ENCODE measurements at regions not wholly inside any gene's neighbourhood (a gene's known extent, or its start where the extent isn't known, plus 50 kb on each side); places are given as distances from the start of the nearest gene placed in this dataset.

DNA sequence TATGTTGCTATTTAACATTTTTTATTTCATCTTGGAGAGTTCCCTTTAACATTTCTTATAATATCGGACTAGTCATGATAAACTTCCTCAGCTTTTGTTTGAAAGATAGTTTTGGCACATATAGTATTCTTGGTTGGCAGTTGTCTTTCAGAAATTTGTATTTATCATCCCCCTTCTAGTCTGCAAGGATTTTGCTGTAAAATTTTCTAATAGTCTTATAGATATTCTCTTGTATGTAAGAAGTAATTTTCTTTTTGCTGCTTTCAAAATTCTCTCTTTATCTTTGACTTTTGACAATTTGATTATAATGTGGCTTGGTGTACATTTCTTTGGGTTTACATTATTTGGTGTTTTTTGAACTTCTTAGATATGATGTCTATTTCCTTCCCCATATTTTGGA, 116.0 kb upstream of the AVPR1A start (continued):
- TF ChIP-seq, protein P1, sequence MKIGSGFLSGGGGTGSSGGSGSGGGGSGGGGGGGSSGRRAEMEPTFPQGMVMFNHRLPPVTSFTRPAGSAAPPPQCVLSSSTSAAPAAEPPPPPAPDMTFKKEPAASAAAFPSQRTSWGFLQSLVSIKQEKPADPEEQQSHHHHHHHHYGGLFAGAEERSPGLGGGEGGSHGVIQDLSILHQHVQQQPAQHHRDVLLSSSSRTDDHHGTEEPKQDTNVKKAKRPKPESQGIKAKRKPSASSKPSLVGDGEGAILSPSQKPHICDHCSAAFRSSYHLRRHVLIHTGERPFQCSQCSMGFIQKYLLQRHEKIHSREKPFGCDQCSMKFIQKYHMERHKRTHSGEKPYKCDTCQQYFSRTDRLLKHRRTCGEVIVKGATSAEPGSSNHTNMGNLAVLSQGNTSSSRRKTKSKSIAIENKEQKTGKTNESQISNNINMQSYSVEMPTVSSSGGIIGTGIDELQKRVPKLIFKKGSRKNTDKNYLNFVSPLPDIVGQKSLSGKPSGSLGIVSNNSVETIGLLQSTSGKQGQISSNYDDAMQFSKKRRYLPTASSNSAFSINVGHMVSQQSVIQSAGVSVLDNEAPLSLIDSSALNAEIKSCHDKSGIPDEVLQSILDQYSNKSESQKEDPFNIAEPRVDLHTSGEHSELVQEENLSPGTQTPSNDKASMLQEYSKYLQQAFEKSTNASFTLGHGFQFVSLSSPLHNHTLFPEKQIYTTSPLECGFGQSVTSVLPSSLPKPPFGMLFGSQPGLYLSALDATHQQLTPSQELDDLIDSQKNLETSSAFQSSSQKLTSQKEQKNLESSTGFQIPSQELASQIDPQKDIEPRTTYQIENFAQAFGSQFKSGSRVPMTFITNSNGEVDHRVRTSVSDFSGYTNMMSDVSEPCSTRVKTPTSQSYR (CRISPR knock-in tag; IDR thresholded peaks at IDR 0.05): no peak
- TF ChIP-seq MYBL2 (CRISPR knock-in tag; IDR thresholded peaks at IDR 0.05) (no peak), ZNF232 (CRISPR knock-in tag; IDR thresholded peaks at IDR 0.05) (no peak)
- TF ChIP-seq, protein P2, sequence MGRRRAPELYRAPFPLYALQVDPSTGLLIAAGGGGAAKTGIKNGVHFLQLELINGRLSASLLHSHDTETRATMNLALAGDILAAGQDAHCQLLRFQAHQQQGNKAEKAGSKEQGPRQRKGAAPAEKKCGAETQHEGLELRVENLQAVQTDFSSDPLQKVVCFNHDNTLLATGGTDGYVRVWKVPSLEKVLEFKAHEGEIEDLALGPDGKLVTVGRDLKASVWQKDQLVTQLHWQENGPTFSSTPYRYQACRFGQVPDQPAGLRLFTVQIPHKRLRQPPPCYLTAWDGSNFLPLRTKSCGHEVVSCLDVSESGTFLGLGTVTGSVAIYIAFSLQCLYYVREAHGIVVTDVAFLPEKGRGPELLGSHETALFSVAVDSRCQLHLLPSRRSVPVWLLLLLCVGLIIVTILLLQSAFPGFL (CRISPR knock-in tag; IDR thresholded peaks at IDR 0.05; ENCODE audit: borderline replicate concordance): no peak
- TF ChIP-seq, protein P3, sequence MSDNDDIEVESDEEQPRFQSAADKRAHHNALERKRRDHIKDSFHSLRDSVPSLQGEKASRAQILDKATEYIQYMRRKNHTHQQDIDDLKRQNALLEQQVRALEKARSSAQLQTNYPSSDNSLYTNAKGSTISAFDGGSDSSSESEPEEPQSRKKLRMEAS (CRISPR knock-in tag; IDR thresholded peaks at IDR 0.05): no peak

DNA sequence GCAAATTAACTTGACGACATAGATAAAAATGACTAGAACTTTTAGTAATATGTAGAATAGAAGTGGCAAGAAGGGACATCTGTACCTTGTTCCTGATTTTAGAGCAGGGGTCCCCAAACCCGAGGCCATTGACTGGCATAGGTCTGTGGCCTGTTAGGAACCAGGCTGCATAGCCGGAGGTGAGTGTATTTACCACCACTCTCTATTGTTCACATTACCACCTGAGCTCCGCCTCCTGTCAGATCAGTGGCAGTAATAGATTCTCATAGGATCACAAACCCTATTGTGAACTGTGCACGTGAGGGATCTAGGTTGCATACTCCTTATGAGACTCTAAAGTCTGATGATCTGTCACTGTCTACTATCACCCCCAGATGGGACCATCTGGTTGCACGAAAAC, 113.6 kb upstream of the AVPR1A start:
- no peaks in the 10 kb centered on the region for H3K27me3 Mint-ChIP-seq (ENCODE audit: low read depth)
- H3K4me3 Mint-ChIP-seq: no peak overlapping the region
- ChIA-PET POLR2A (no interaction called here), CTCF (no interaction called here)
- TF ChIP-seq, protein P4, sequence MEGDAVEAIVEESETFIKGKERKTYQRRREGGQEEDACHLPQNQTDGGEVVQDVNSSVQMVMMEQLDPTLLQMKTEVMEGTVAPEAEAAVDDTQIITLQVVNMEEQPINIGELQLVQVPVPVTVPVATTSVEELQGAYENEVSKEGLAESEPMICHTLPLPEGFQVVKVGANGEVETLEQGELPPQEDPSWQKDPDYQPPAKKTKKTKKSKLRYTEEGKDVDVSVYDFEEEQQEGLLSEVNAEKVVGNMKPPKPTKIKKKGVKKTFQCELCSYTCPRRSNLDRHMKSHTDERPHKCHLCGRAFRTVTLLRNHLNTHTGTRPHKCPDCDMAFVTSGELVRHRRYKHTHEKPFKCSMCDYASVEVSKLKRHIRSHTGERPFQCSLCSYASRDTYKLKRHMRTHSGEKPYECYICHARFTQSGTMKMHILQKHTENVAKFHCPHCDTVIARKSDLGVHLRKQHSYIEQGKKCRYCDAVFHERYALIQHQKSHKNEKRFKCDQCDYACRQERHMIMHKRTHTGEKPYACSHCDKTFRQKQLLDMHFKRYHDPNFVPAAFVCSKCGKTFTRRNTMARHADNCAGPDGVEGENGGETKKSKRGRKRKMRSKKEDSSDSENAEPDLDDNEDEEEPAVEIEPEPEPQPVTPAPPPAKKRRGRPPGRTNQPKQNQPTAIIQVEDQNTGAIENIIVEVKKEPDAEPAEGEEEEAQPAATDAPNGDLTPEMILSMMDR (IDR thresholded peaks at IDR 0.05): no peak
- ATAC-seq (no peak), DNase-seq (ENCODE audit: low spot score) (no peak)
- no peak overlapping the region for H3K27ac Mint-ChIP-seq
- H3K36me3 Mint-ChIP-seq: peaks cover 7% of the 10 kb centered on the region; the same call in 1 of the 2 replicates
- H3K4me1 Mint-ChIP-seq: no peaks in the 10 kb centered on the region
- H3K9me3 Mint-ChIP-seq: peaks cover 34% of the 10 kb centered on the region

DNA sequence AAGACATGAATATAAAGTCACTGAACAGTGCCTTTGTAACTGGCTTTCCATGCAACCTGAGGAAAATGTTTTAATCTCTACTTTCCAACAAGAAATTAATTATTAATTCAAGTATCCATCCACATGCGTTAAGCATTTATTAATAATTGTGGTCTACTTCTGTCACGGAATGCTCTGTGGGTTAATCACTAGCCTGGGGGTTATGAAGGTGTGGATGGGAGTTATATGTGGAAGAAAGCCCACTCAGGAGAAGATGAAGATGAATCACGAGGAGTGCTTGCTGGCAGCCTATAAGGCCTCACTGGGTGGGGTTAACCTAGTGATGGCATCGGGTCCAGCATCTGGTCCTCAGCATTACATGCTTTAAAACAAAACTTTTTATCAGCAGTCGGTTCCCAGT, 99.5 kb upstream of the AVPR1A start:
- H3K27ac Mint-ChIP-seq: no peak overlapping the region
- no peaks in the 10 kb centered on the region for H3K27me3 Mint-ChIP-seq (ENCODE audit: low read depth)
- no peak overlapping the region for H3K4me3 Mint-ChIP-seq
- peaks cover 3% of the 10 kb centered on the region for H3K9me3 Mint-ChIP-seq
- TF ChIP-seq ELF4 (CRISPR knock-in tag; IDR thresholded peaks at IDR 0.05; ENCODE audit: low read depth): no peak
- TF ChIP-seq, protein P5, sequence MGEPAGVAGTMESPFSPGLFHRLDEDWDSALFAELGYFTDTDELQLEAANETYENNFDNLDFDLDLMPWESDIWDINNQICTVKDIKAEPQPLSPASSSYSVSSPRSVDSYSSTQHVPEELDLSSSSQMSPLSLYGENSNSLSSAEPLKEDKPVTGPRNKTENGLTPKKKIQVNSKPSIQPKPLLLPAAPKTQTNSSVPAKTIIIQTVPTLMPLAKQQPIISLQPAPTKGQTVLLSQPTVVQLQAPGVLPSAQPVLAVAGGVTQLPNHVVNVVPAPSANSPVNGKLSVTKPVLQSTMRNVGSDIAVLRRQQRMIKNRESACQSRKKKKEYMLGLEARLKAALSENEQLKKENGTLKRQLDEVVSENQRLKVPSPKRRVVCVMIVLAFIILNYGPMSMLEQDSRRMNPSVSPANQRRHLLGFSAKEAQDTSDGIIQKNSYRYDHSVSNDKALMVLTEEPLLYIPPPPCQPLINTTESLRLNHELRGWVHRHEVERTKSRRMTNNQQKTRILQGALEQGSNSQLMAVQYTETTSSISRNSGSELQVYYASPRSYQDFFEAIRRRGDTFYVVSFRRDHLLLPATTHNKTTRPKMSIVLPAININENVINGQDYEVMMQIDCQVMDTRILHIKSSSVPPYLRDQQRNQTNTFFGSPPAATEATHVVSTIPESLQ (CRISPR knock-in tag; IDR thresholded peaks at IDR 0.05): no peak
- TF ChIP-seq SP1 (CRISPR knock-in tag; conservative IDR thresholded peaks at IDR 0.05): no peak
- DNase-seq (ENCODE audit: low spot score): no peak
- no peaks in the 10 kb centered on the region for H3K36me3 Mint-ChIP-seq
- no peak for ATAC-seq
- ChIA-PET POLR2A (no interaction called here), CTCF (no interaction called here)
- H3K4me1 Mint-ChIP-seq: no peaks in the 10 kb centered on the region

DNA sequence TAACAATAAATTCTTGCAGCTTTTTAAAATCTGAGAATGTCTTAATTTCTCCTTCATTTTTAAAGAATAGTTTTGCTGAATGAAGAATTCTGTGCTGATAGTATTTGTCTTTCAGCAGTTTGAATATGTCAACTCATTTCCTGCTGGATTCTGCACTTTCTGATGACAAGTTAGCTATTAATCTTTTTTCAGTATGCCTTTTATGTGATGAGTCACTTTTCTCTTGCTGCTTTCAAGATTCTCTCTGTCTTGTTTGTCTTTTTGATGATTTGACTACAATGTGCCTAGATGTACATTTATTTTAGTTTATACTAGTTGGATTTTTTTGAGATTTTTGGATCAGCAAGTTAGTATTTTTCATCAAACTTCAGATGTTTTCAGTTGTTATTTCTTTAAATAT, 87.9 kb upstream of the AVPR1A start:
- Mint-ChIP-seq H3K27ac (no peak overlapping the region), H3K27me3 (ENCODE audit: low read depth) (peaks cover 5% of the 10 kb centered on the region; the same call in 1 of the 2 replicates), H3K4me3 (no peak overlapping the region), H3K4me1 (no peaks in the 10 kb centered on the region), H3K36me3 (peaks cover 12% of the 10 kb centered on the region), H3K9me3 (peaks cover 37% of the 10 kb centered on the region)
- no peak for DNase-seq (ENCODE audit: low spot score)
- ChIA-PET CTCF (no interaction called here), POLR2A (no interaction called here)
- no peak for ATAC-seq
- no peak for TF ChIP-seq TCF7 (CRISPR knock-in tag; IDR thresholded peaks at IDR 0.05; ENCODE audit: low read depth)
- TF ChIP-seq, protein P6, sequence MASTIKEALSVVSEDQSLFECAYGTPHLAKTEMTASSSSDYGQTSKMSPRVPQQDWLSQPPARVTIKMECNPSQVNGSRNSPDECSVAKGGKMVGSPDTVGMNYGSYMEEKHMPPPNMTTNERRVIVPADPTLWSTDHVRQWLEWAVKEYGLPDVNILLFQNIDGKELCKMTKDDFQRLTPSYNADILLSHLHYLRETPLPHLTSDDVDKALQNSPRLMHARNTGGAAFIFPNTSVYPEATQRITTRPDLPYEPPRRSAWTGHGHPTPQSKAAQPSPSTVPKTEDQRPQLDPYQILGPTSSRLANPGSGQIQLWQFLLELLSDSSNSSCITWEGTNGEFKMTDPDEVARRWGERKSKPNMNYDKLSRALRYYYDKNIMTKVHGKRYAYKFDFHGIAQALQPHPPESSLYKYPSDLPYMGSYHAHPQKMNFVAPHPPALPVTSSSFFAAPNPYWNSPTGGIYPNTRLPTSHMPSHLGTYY (CRISPR knock-in tag; IDR thresholded peaks at IDR 0.05): no peak

Data from WTC11 (cell line).